Skeletal muscle satellite cell (primary cell): ENCODE measurements at regions not wholly inside any gene's neighbourhood (a gene's known extent, or its start where the extent isn't known, plus 50 kb on each side); places are given as distances from the start of the nearest gene placed in this dataset.
"Not testable (repeated sequence)": the region's sequence is repeated elsewhere in the genome, so short reads cannot be mapped to it uniquely, and the experiment has no call there.

ENCODE experiments used
- H3K27me3 ChIP-seq: 2 replicates; pipeline ENCODE4 v1.7.0; 2013; ENCODE audit warnings: low read length; ENCODE audit not compliant: control insufficient read depth, insufficient read depth
- H3K36me3 ChIP-seq: 2 replicates; pipeline ENCODE4 v1.7.0; 2013; ENCODE audit warnings: mild to moderate bottlenecking, control low read depth, low read length; ENCODE audit not compliant: insufficient read depth
- H3K4me1 ChIP-seq: 2 replicates; pipeline ENCODE4 v1.7.0; 2013; ENCODE audit warnings: low read length; ENCODE audit not compliant: control insufficient read depth, insufficient read depth
- H3K4me2 ChIP-seq: 2 replicates; pipeline ENCODE4 v1.7.0; 2013; ENCODE audit warnings: mild to moderate bottlenecking, low read length
- H3K4me3 ChIP-seq: 2 replicates; pipeline ENCODE4 v1.7.0; 2013; ENCODE audit warnings: low read length
- H3K9ac ChIP-seq: 2 replicates; pipeline ENCODE4 v1.7.0; 2013; ENCODE audit warnings: mild to moderate bottlenecking, low read depth, low read length, moderate library complexity
- H3K9me3 ChIP-seq: replicated peaks from 2 replicates; pipeline ENCODE4 v1.7.0; 2013; ENCODE audit warnings: mild to moderate bottlenecking, control low read depth, low read length

- H3K36me3 ChIP-seq, H3K4me3 ChIP-seq, H3K27me3 ChIP-seq, H3K9me3 ChIP-seq, H3K9ac ChIP-seq, H3K4me1 ChIP-seq, H3K4me2 ChIP-seq: not testable (repeated sequence)
Measured at GRCh38 chr1:146670832-146671566, 267.1 kb upstream of the NBPF12 start.

- H3K4me2 ChIP-seq, H3K36me3 ChIP-seq, H3K27me3 ChIP-seq, H3K4me1 ChIP-seq, H3K4me3 ChIP-seq, H3K9ac ChIP-seq, H3K9me3 ChIP-seq: not testable (repeated sequence)
Measured at GRCh38 chr1:146666275-146666674, 271.8 kb upstream of the NBPF12 start.

DNA sequence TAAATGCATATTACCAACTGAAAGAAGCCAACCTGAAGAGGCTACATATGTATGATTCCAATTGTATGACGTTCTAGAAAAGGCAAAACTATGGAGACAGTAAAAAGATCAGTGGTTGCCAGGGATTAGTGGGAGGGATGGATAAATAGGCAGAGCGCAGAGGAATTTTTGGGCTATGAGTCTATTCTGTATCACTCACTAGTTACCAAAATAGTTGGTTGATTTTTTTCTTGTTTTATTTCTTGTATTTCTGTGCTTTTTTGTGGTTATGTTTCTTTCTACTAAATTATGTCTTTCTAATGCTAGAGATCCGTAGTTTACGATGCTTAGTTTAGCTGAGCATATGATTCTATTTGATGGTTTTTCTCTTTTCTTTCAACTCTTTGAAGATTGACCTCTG, 277.9 kb upstream of the NBPF12 start:
- H3K4me3 ChIP-seq, H3K36me3 ChIP-seq, H3K9ac ChIP-seq, H3K27me3 ChIP-seq, H3K4me1 ChIP-seq, H3K9me3 ChIP-seq, H3K4me2 ChIP-seq: not testable (repeated sequence)

DNA sequence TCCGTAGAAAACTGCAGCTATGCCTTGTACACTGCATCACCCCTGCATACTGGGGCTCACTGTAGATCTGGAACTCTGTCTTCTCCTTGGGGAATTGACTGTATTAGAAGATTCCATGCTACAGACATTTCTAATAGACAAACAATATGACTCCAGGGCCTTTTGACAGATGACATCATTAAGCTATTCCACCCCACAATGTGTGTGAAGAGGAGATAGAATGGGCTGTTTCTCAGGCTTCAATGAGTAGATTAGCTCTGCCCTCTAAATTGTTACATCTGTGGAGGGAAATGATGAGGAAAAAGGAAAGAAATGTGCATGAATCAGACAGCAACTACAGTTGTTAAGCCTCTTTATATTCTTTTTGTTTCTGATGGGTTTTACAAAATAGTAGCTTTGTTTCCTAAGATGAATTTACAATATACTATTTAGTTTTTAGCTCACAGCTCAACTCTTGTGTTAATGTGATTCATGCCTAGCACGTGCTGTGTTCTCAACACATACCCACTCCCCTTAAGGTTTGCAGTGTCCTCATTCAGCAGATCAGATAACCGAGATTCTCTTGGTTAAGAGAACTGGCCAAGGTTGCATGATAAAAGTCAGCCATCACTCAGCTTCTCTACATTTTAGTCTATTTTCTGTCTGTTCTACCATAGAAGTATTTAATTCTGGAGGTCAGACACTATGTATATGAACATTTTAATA, 281.6 kb upstream of the NBPF12 start:
- not testable (repeated sequence) for H3K4me2 ChIP-seq, H3K9ac ChIP-seq, H3K9me3 ChIP-seq, H3K36me3 ChIP-seq, H3K4me1 ChIP-seq, H3K4me3 ChIP-seq, H3K27me3 ChIP-seq

GRCh38 chr1:146654763-146655162, 283.4 kb upstream of the NBPF12 start:
- H3K36me3 ChIP-seq, H3K4me1 ChIP-seq, H3K9ac ChIP-seq, H3K9me3 ChIP-seq, H3K27me3 ChIP-seq, H3K4me2 ChIP-seq, H3K4me3 ChIP-seq: not testable (repeated sequence)

DNA sequence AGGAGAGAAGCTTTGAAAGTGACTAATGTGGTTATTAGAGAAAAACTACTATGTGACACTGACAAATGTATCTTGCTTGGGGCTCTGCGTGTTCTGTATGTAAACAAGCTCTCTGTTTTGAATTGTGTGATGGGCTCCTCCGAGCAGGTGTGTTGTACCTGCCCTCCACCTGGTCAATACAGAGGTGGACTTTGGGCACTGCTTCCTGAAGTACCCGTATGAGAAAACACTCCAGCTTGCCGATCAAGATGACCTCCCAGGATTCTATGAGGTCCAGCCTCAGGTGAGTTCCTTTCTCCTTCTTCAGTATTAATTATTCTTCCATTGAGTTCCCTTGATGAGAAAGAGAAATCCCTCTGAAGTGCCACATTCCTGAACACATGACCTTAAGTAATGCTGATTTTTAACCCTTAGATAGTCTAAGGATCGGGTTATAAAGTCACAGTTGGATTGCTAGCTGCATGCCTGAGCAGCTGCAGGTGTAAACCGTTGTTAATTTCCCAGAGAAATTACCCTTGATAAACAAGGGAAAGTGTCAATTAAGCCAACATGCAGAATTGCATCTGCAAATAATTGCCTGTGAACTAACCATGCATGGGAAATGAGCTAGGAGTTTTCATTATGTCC, 292.0 kb upstream of the NBPF12 start:
- H3K27me3 ChIP-seq, H3K9ac ChIP-seq, H3K4me3 ChIP-seq, H3K4me2 ChIP-seq, H3K4me1 ChIP-seq, H3K36me3 ChIP-seq, H3K9me3 ChIP-seq: not testable (repeated sequence)

- not testable (repeated sequence) for H3K9ac ChIP-seq, H3K36me3 ChIP-seq, H3K4me1 ChIP-seq, H3K4me2 ChIP-seq, H3K4me3 ChIP-seq, H3K27me3 ChIP-seq, H3K9me3 ChIP-seq
Measured at GRCh38 chr1:146641534-146641933, 296.6 kb upstream of the NBPF12 start.

DNA sequence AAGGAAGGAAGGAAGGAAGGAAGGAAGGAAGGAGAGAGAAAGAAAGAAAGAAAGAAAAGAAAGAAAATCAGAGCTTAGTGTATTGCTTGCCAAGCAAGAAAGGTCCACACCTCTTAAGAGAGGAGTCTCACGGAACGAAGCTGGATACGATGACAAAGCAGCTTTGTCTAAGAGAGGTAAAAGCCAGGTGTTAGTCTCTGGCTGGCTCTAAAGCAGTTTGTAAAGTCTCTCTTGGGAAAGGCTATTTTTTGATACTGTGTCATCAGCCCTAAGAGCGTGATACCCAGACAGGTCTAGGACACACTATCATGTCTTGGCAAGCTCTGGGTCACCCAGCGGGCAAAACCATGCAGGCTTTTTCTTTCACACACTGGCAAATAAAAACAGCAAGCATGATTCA, 297.5 kb upstream of the NBPF12 start:
- not testable (repeated sequence) for H3K4me3 ChIP-seq, H3K9ac ChIP-seq, H3K9me3 ChIP-seq, H3K36me3 ChIP-seq, H3K27me3 ChIP-seq, H3K4me1 ChIP-seq, H3K4me2 ChIP-seq

GRCh38 chr1:146630302-146630701, 307.8 kb upstream of the NBPF12 start:
- H3K36me3 ChIP-seq, H3K27me3 ChIP-seq, H3K9ac ChIP-seq, H3K9me3 ChIP-seq, H3K4me1 ChIP-seq, H3K4me3 ChIP-seq, H3K4me2 ChIP-seq: not testable (repeated sequence)

GRCh38 chr1:146618582-146618981, 319.5 kb upstream of the NBPF12 start:
- not testable (repeated sequence) for H3K36me3 ChIP-seq, H3K4me2 ChIP-seq, H3K9ac ChIP-seq, H3K27me3 ChIP-seq, H3K4me1 ChIP-seq, H3K4me3 ChIP-seq, H3K9me3 ChIP-seq

- H3K9me3 ChIP-seq, H3K9ac ChIP-seq, H3K27me3 ChIP-seq, H3K4me3 ChIP-seq, H3K4me2 ChIP-seq, H3K4me1 ChIP-seq, H3K36me3 ChIP-seq: not testable (repeated sequence)
Measured at GRCh38 chr1:146604681-146605080, 333.4 kb upstream of the NBPF12 start.

GRCh38 chr1:146600720-146601307, 337.3 kb upstream of the NBPF12 start:
- not testable (repeated sequence) for H3K4me1 ChIP-seq, H3K4me3 ChIP-seq, H3K9me3 ChIP-seq, H3K27me3 ChIP-seq, H3K4me2 ChIP-seq, H3K36me3 ChIP-seq, H3K9ac ChIP-seq
